GM23338 (cell line): ENCODE measurements at regions not wholly inside any gene's neighbourhood (a gene's known extent, or its start where the extent isn't known, plus 50 kb on each side); places are given as distances from the start of the nearest gene placed in this dataset.

ENCODE experiments used
- ATAC-seq: fragments of 200-7000 bp; cut with Tn5 transposase; 3 replicates; pipeline ENCODE4 v1.9.1; 2020
- DNase-seq: peaks from one replicate; pipeline ENCODE4 v3.0.0-alpha.2; 2015; ENCODE audit warnings: low spot score
- H2AFZ ChIP-seq: fragments of 200-600 bp; sonication (generic); 2 replicates; pipeline ENCODE4 v1.8.0; 2016; ENCODE audit warnings: antibody characterized with exemption, mild to moderate bottlenecking, moderate library complexity
- H3F3A ChIP-seq: fragments of 200-600 bp; sonication (generic); replicated peaks from 2 replicates; pipeline ENCODE4 v1.8.0; 2017; ENCODE audit warnings: antibody characterized with exemption, mixed run types, low read depth
- H3K27ac ChIP-seq: fragments of 200-600 bp; sonication (generic); 2 replicates; pipeline ENCODE4 v1.6.1; 2016; ENCODE audit warnings: low read depth
- H3K27me3 ChIP-seq: fragments of 200-600 bp; sonication (generic); 2 replicates; pipeline ENCODE4 v1.8.0; 2016; ENCODE audit warnings: mild to moderate bottlenecking, mixed run types, moderate library complexity; ENCODE audit not compliant: insufficient read depth
- H3K36me3 ChIP-seq: fragments of 200-600 bp; sonication (generic); 2 replicates; pipeline ENCODE4 v1.8.0; 2016; ENCODE audit warnings: mild to moderate bottlenecking; ENCODE audit not compliant: insufficient read depth
- H3K4me1 ChIP-seq: fragments of 200-600 bp; sonication (generic); 2 replicates; pipeline ENCODE4 v1.8.0; 2016; ENCODE audit warnings: mild to moderate bottlenecking, moderate library complexity; ENCODE audit not compliant: insufficient read depth
- H3K4me2 ChIP-seq: fragments of 200-600 bp; sonication (generic); 2 replicates; pipeline ENCODE4 v1.7.1; 2017; ENCODE audit warnings: mixed run types
- H3K4me3 ChIP-seq: fragments of 200-600 bp; sonication (generic); 2 replicates; pipeline ENCODE4 v1.6.1; 2016; ENCODE audit warnings: mixed run types
- H3K79me2 ChIP-seq: fragments of 200-600 bp; sonication (generic); replicated peaks from 2 replicates; pipeline ENCODE4 v1.8.0; 2017; ENCODE audit warnings: mild to moderate bottlenecking; ENCODE audit not compliant: insufficient read depth
- H3K9me2 ChIP-seq: fragments of 200-600 bp; sonication (generic); 2 replicates; pipeline ENCODE4 v1.8.0; 2017; ENCODE audit not compliant: insufficient read depth
- H4K20me1 ChIP-seq: fragments of 200-600 bp; sonication (generic); replicated peaks from 2 replicates; pipeline ENCODE4 v1.8.0; 2017; ENCODE audit warnings: mild to moderate bottlenecking; ENCODE audit not compliant: insufficient read depth
- H3K27ac Mint-ChIP-seq: 2 replicates; pipeline ENCODE4 v1.8.0; 2020; ENCODE audit warnings: inconsistent platforms, mild to moderate bottlenecking, moderate library complexity, mixed read lengths
- H3K27me3 Mint-ChIP-seq: 3 replicates; pipeline ENCODE4 v1.8.0; 2022; ENCODE audit warnings: low read depth, mild to moderate bottlenecking, moderate library complexity, mixed read lengths, inconsistent platforms; ENCODE audit not compliant: insufficient read depth, poor library complexity
- H3K36me3 Mint-ChIP-seq: 3 replicates; pipeline ENCODE4 v1.8.0; 2021; ENCODE audit warnings: low read depth, mild to moderate bottlenecking, inconsistent platforms, moderate library complexity, mixed read lengths
- H3K4me1 Mint-ChIP-seq: 3 replicates; pipeline ENCODE4 v1.8.0; 2020; ENCODE audit warnings: mild to moderate bottlenecking, inconsistent platforms, mixed read lengths
- H3K4me3 Mint-ChIP-seq: 3 replicates; pipeline ENCODE4 v1.8.0; 2021; ENCODE audit warnings: moderate library complexity, mild to moderate bottlenecking, inconsistent platforms, mixed read lengths
- H3K9me3 Mint-ChIP-seq: 3 replicates; pipeline ENCODE4 v1.8.0; 2020; ENCODE audit warnings: moderate library complexity, mild to moderate bottlenecking, inconsistent platforms, mixed read lengths
- CTCF ChIP-seq, 2 experiments: fragments of 200-600 bp in 1 of 2; sonication (generic) in 1 of 2; conservative IDR thresholded peaks; 2 replicates each; pipeline versions ENCODE4 v1.5.1 to v1.6.1; 2016 to 2017; ENCODE audit warnings: antibody characterized with exemption in 2 of 2, low read depth in 2 of 2, mild to moderate bottlenecking in 2 of 2, moderate library complexity in 1 of 2
- ETS1 ChIP-seq: IDR thresholded peaks from 2 replicates; pipeline ENCODE4 v1.6.1; 2016; ENCODE audit warnings: antibody characterized with exemption
- ZNF462 ChIP-seq: fragments of 250-450 bp; sonication (Bioruptor Pico); IDR thresholded peaks from 2 replicates; pipeline ENCODE4 v1.5.0; 2020; ENCODE audit warnings: mild to moderate bottlenecking, moderate library complexity

GRCh38 chr3:150317469-150317868 lies 90.6 kb upstream of the TSC22D2 start:
- TF ChIP-seq ZNF462 (CRISPR knock-in tag) (no peak), CTCF (conservative IDR thresholded peaks at IDR 0.05; ENCODE audit: low read depth in 2 of 2) (no peak), ETS1 (no peak)
- Histone ChIP-seq H3K4me1 (peaks cover 6% of the 10 kb centered on the region; the same call in 1 of the 2 replicates), H3K4me3 (no peak overlapping the region), H3K27ac (no peak overlapping the region), H3K4me2 (no peak overlapping the region), H2AFZ (no peak overlapping the region), H3F3A (no peaks in the 10 kb centered on the region), H3K79me2 (no peaks in the 10 kb centered on the region), H4K20me1 (no peaks in the 10 kb centered on the region), H3K36me3 (no peaks in the 10 kb centered on the region), H3K27me3 (no peaks in the 10 kb centered on the region), H3K9me2 (no peaks in the 10 kb centered on the region)
- ATAC-seq = peak; percentile 34; the same call in 1 of the 3 replicates
- Mint-ChIP-seq H3K4me3 (no peak overlapping the region), H3K4me1 (peaks cover 14% of the 10 kb centered on the region), H3K9me3 (peaks cover 4% of the 10 kb centered on the region; the same call in 1 of the 3 replicates), H3K36me3 (no peaks in the 10 kb centered on the region), H3K27ac (no peak overlapping the region), H3K27me3 (peaks cover 4% of the 10 kb centered on the region)
- DNase-seq = no peak
